HG02938 (cell line): ENCODE measurements at regions not wholly inside any gene's neighbourhood (a gene's known extent, or its start where the extent isn't known, plus 50 kb on each side); places are given as distances from the start of the nearest gene placed in this dataset.

ENCODE experiments used
- ATAC-seq: cut with Tn5 transposase; IDR thresholded peaks from one replicate; pipeline ENCODE4 v1.9.1; 2021; ENCODE audit warnings: mild to moderate bottlenecking, moderate library complexity; ENCODE audit not compliant: unreplicated experiment

GRCh38 chr7:10082896-10083295, 890.8 kb upstream of the PHF14 start:
- no peak for ATAC-seq

DNA sequence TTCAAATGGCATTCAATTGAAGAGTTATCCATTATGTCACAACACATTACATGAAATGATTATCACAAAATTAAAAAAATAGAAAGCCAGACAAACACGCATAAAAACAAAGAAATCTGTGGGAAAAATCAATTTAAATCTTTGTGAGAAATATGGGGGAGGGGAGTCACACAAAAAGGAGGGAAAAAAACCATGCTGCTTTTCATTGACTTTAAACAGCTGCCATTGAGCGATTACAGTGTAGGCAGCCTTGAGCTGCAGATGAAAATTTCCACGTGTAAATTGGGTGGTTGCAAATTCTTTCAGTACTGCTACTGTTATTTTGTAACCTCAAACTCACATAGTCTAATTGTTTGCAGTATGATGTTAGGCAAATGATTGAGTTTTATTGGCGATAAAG, 889.9 kb upstream of the PHF14 start:
- no peak for ATAC-seq

DNA sequence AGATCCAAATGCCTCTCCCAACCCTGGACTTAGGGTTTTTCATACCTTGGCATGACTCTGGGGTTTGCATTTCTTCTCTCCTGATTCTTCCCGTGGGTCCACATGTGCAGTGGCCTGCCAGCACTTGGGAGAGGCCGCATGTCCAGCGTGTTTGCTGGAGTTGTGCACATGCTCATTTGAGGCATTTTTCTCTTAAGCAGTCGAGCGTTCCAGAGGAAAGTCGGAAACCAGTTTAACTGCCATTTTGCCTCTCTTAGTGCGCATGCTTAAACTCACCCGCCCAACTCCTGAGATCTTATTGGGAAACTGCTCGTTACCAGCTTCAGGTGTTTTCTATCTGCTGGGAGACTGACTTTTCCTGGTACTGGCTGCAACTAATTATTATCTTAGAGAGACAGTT, 888.4 kb upstream of the PHF14 start:
- ATAC-seq: no peak

DNA sequence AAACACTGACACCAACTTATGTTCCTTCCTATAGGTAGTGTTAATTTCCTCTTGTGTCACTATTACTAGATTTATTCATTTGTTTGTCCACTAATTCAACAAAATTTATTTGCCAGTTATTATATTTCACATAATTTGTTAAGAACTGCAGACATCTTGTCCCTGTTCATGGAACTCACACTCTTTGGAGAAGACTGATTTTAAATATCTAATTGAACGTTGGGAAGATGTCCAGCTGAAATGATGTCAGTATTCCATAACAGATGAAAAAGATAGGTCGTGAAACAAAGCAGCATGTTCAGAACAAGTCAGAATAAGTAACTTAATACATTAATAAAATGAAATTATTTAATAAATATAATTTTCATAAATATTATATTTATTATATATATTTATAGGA, 873.1 kb upstream of the PHF14 start:
- ATAC-seq: no peak

- ATAC-seq: no peak
These were observed 872.3 kb upstream of the PHF14 start for GRCh38 chr7:10101351-10101750.

GRCh38 chr7:10104292-10104691, 869.4 kb upstream of the PHF14 start:
- ATAC-seq: no peak

DNA sequence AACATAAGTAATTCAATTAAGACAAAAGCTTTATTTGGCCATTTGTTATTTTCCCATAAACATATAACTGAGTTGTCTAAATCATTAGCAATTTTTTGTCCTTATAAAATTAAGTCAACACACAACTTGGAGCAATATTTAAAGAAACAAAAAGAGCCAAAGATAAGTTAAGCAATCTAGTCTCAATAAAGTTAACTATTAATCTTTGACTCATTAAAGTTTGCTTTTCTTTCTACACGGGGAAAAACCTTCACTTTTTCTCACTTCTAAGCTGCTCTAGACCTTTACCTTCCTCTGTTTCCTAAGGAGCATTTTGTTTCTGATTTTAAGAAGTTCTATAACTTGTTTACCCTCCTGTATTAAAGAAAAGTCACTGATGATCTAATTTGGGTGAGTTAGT, 867.1 kb upstream of the PHF14 start:
- no peak for ATAC-seq

DNA sequence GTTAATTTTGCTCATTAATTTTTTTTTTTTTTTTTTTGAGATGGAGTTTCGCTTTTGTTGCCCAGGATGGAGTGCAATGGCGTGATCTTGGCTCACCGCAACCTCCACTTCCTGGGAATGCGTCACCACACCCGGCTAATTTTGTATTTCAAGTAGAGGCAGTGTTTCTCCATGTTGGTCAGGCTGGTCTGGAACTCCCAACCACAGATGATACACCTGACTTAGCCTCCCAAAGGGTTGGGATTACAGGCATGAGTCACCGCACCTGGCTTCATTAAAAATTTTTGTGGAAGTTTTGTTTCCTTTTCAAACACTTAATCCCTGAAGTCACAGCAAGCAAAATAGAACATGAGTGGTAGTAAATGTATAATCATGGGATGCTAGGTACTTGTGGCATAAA, 857.2 kb upstream of the PHF14 start:
- ATAC-seq: no peak

- ATAC-seq: no peak
These were observed 855.9 kb upstream of the PHF14 start for GRCh38 chr7:10117815-10118214.

- no peak for ATAC-seq
These were observed 852.7 kb upstream of the PHF14 start for GRCh38 chr7:10120936-10121335.

DNA sequence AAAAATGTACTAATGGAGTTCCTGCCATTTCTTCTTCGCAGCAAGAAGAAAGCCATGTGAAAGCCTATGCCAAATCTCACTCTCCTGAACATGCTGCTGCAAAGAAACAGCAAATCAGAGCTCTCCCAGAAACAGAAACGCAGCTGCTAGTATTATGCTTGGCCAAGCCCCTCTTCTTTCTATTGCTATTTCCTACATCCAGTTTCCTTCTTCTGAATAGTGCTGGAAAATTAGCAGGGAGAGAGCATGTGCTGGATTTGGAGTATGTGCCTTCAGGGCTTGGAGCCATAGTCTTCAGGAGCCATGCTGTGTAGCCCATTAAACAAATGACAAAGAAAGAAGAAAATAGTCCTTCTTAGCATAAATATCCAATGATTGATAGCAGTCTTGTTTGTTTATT, 852.0 kb upstream of the PHF14 start:
- no peak for ATAC-seq

- ATAC-seq: no peak
These were observed 851.0 kb upstream of the PHF14 start for GRCh38 chr7:10122551-10123100.

- ATAC-seq: no peak
These were observed 844.9 kb upstream of the PHF14 start for GRCh38 chr7:10128748-10129147.

- no peak for ATAC-seq
These were observed 835.4 kb upstream of the PHF14 start for GRCh38 chr7:10138087-10138854.

DNA sequence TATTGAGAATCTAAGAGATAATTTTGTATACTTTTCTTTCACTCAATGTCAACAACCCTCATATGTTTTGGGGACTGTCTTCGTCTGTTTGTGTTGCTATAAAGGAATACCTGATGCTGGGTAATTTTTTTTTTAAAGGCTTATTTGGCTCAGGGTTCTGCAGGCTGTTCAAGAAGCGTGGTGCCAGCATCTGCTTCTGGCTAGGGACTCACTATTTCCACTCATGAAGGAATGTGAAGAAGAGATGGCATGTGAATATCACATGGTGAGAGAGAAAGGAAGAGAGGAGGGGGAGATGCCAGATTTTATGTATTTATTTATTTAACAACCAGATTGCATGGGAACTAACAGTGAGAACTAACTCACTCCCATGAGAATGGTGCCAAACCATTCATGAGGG, 827.4 kb upstream of the PHF14 start:
- no peak for ATAC-seq

DNA sequence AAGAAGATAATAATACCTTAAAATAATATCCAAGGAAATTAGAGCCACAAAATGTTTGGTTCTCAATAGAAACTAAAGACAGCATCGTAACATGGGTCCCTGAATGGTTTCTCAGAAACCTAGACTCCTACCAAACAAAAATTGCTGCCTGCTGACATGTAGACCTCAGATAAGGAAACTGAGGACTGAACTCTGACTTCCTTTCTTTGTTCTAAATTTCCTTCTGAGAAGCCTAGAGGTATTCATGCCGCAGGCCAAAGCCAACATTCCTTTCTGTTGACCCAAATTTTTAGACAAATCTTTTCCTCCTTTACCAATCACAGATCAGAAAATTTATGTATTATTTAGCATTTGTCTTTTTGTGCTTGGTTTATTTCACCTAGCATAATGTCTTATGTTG, 816.7 kb upstream of the PHF14 start:
- ATAC-seq: no peak

DNA sequence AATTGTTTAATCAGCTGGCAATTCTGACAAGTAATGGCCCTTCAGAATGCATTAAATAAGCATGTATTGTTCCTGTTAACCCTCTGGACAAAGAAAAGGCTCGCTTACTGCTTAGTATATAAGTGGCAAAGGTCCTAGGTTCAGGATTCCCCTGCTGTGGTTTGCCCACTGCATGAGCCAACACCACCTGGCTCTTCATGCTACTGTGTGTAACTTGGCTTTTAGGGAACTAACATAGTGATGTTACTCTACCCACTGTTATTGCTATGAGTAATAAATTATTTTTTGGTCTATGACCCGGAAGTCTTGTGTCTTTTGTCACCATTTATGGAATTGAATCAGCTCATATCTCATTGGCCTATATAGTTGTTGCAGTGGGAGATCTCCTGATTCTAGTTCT, 791.7 kb upstream of the PHF14 start:
- no peak for ATAC-seq

GRCh38 chr7:10192074-10192473, 781.6 kb upstream of the PHF14 start:
- no peak for ATAC-seq

DNA sequence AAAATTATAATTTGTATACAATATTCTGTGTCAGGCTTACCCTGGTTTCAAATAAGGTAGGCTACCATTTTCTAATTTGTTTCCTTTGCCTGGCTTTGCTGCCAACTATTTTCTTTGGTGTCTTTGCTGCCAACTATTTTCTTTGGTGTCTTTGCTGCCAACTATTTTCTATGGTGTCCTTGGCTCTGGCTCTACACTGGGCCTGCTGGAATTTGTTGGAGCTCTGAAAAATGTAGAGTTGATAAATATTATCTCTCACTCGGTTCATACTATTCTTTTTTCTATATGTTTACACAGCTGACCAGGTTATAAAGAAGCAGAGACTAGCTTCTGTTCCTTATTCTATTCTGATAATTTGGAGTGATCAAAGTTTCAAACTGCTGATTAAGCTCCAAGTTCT, 768.0 kb upstream of the PHF14 start:
- no peak for ATAC-seq

DNA sequence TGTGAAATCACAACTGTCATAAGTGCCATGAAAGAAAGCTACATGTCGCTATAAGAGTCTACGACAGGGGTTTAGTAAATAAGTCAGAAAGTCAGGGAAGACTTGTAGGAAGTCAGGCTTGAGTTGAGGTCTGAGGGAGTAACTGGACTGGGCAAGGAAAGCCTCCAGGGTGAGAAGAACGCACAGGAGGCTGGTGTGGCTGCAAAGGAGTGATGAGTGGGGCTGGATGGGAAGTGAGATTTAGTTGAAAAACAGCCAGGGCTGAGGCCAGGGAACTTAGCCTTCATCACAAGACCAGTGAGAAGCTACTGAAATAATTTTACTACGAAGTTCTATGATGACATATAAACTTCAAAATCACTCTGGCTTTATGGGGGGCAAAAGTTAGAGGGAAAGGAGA, 763.7 kb upstream of the PHF14 start:
- ATAC-seq: no peak

DNA sequence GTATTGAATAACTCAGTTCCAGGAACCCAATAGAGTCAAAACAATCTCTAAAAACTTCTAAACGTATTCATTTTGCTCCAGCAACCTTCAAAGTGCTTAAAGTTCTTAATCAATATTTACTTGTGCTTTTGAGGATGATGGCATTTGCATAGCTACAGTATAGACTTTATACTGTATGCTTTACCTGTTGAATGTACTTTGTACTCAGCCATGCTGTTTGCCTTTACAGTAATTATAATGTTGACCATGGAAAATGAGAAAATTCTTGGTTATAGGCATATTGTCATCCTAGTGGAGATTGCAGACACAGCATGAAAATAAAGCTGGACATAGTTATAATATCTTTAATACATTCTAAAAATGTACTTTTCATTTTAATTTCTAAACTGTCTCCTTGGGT, 762.7 kb upstream of the PHF14 start:
- no peak for ATAC-seq

DNA sequence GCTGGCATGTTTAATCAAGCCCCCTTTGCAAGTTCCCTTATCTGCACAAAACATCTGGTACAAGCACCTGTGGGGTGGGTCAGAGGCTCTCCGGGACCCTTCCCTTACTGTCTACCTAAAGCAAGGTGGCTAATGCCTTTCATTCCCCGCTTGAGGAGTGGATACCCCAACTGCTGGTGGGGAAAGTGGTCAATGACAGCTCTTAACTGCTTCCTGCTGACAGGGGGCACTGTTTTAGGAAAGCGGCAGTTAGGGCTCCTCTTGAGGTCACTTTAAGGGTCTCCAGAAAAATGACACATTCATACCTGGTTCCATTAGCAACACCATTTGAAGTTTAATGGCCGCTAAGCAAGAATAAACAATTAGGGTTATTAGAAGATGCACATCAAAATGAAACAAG, 761.8 kb upstream of the PHF14 start:
- ATAC-seq: no peak

DNA sequence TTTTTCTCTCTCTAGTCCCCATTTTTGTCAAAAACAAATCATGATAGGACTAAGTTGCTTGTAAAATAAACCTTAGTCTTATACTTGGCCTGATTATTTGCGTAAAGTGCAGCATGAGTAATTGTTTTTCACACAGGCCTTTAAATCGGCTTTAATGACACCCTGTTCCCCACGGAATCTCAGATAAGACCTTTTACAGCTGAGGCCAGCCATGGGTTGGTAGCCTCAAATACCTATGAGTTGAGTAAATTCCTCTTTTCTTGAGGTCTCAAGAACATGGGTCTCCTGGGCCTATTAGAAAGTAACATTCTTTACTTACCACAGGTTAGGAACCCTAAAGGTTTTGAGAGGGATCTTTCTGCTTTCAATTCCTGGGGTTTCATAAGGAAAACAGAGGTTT, 761.0 kb upstream of the PHF14 start:
- no peak for ATAC-seq
